GM23248 (cell line): ENCODE measurements at regions not wholly inside any gene's neighbourhood (a gene's known extent, or its start where the extent isn't known, plus 50 kb on each side); places are given as distances from the start of the nearest gene placed in this dataset.

Experiments used
- EZH2 ChIP-seq: fragments of 200-600 bp; sonication (generic); IDR thresholded peaks from 2 replicates; pipeline ENCODE4 v1.6.1; 2018; ENCODE audit warnings: antibody characterized with exemption, mild to moderate bottlenecking; ENCODE audit not compliant: insufficient read depth, poor library complexity, severe bottlenecking
- EZH2phosphoT487 ChIP-seq: fragments of 200-600 bp; sonication (generic); IDR thresholded peaks from 2 replicates; pipeline ENCODE4 v1.6.1; 2018; ENCODE audit warnings: antibody characterized with exemption, moderate library complexity, mild to moderate bottlenecking, low read depth; ENCODE audit not compliant: insufficient read depth

- TF ChIP-seq EZH2phosphoT487 (no peak), EZH2 (no peak)
Measured at GRCh38 chr18:38790303-38790702, 1224.7 kb upstream of the CELF4 start.
